IMR-90 (cell line): ENCODE measurements at regions not wholly inside any gene's neighbourhood (a gene's known extent, or its start where the extent isn't known, plus 50 kb on each side); places are given as distances from the start of the nearest gene placed in this dataset.

Experiments
- ATAC-seq: fragments of 200-7000 bp; cut with Tn5 transposase; 2 replicates; pipeline ENCODE4 v1.9.1; 2020; ENCODE audit warnings: low read depth, mild to moderate bottlenecking, moderate library complexity
- BruUV-seq: library from RNA; stranded (reverse); fragments of 400-500 nt; replicated peaks from 2 replicates; lab custom pipeline; 2021; lab: Mats Ljungman, UMichigan
- CTCF ChIA-PET: fragments of 300-600 bp; formaldehyde crosslinking; extraction: SDS; loops from one replicate; lab custom pipeline; 2021; ENCODE audit warnings: antibody characterized with exemption; lab: Yijun Ruan, JAX
- POLR2A ChIA-PET: fragments of 300-600 bp; sonication (Branson Sonifier 250); formaldehyde crosslinking; loops from one replicate; lab custom pipeline; 2022; ENCODE audit warnings: antibody characterized with exemption; ENCODE audit not compliant: unreplicated experiment; lab: Charles Lee
- DNase-seq: peaks from one replicate; pipeline ENCODE4 v3.0.0; 2013
- H2AFZ ChIP-seq: replicated peaks from 2 replicates; pipeline ENCODE3; 2013; ENCODE audit warnings: low read length, mild to moderate bottlenecking; ENCODE audit not compliant: poor library complexity
- H2AK5ac ChIP-seq: 2 replicates; pipeline ENCODE4 v1.6.1; 2013; ENCODE audit warnings: low read depth, low read length, inconsistent platforms
- H2AK9ac ChIP-seq: replicated peaks from 2 replicates; pipeline ENCODE3; 2013; ENCODE audit warnings: mild to moderate bottlenecking, low read depth, low read length, moderate library complexity; ENCODE audit not compliant: poor library complexity
- H2BK120ac ChIP-seq: 2 replicates; pipeline ENCODE4 v1.6.1; 2013; ENCODE audit warnings: low read depth, low read length, inconsistent platforms
- H2BK15ac ChIP-seq: 3 replicates; pipeline ENCODE4 v1.6.1; 2013; ENCODE audit warnings: low read depth, low read length, inconsistent platforms
- H2BK20ac ChIP-seq: 2 replicates; pipeline ENCODE4 v1.6.1; 2013; ENCODE audit warnings: low read depth, mild to moderate bottlenecking, inconsistent platforms, low read length, moderate library complexity
- H2BK5ac ChIP-seq: 2 replicates; pipeline ENCODE4 v1.6.1; 2013; ENCODE audit warnings: mild to moderate bottlenecking, low read depth, low read length, inconsistent platforms; ENCODE audit not compliant: poor library complexity, severe bottlenecking
- H3K14ac ChIP-seq: replicated peaks from 2 replicates; pipeline ENCODE4 v1.6.1; 2013; ENCODE audit warnings: low read depth, low read length, inconsistent platforms
- H3K18ac ChIP-seq: 2 replicates; pipeline ENCODE4 v1.6.1; 2013; ENCODE audit warnings: low read depth, low read length, control low read depth
- H3K23ac ChIP-seq: 2 replicates; pipeline ENCODE4 v1.6.1; 2013; ENCODE audit warnings: low read depth, low read length, inconsistent platforms
- H3K27ac ChIP-seq: 2 replicates; pipeline ENCODE4 v1.5.1; 2013; ENCODE audit warnings: mild to moderate bottlenecking, control low read depth, low read length; ENCODE audit not compliant: insufficient read depth
- H3K27me3 ChIP-seq: 2 replicates; pipeline ENCODE4 v1.6.1; 2013; ENCODE audit warnings: low read length; ENCODE audit not compliant: control insufficient read depth, insufficient read depth
- H3K36me3 ChIP-seq: 2 replicates; pipeline ENCODE4 v1.6.1; 2013; ENCODE audit warnings: low read length, mixed read lengths; ENCODE audit not compliant: control insufficient read depth, insufficient read depth
- H3K4ac ChIP-seq: 2 replicates; pipeline ENCODE4 v1.6.1; 2013; ENCODE audit warnings: low read depth, low read length, inconsistent platforms
- H3K4me1 ChIP-seq: 2 replicates; pipeline ENCODE4 v1.6.1; 2013; ENCODE audit warnings: low read length, mixed read lengths; ENCODE audit not compliant: control insufficient read depth, insufficient read depth
- H3K4me2 ChIP-seq: 2 replicates; pipeline ENCODE4 v1.6.1; 2013; ENCODE audit warnings: low read depth, mild to moderate bottlenecking, control low read depth, low read length, moderate library complexity
- H3K4me3 ChIP-seq: 2 replicates; pipeline ENCODE4 v1.5.1; 2013; ENCODE audit warnings: low read depth, mild to moderate bottlenecking, control low read depth, low read length, moderate library complexity; ENCODE audit not compliant: insufficient read depth
- H3K56ac ChIP-seq: 2 replicates; pipeline ENCODE4 v1.6.1; 2013; ENCODE audit warnings: low read length, inconsistent platforms; ENCODE audit not compliant: insufficient read depth; ENCODE audit errors: extremely low read depth
- H3K79me1 ChIP-seq, 2 experiments: 2 replicates each; pipeline ENCODE4 v1.6.1; 2013; ENCODE audit warnings: low read length in 2 of 2, inconsistent platforms in 1 of 2, low read depth in 1 of 2
- H3K9ac ChIP-seq: 2 replicates; pipeline ENCODE4 v1.6.1; 2013; ENCODE audit warnings: low read depth, low read length, control low read depth
- H3K9me1 ChIP-seq: 2 replicates; pipeline ENCODE4 v1.6.1; 2013; ENCODE audit warnings: low read length, inconsistent platforms; ENCODE audit not compliant: insufficient read depth
- H3K9me3 ChIP-seq: 2 replicates; pipeline ENCODE4 v1.6.1; 2013; ENCODE audit warnings: low read length; ENCODE audit not compliant: control insufficient read depth, insufficient read depth
- H4K20me1 ChIP-seq: 2 replicates; pipeline ENCODE4 v1.6.1; 2013; ENCODE audit warnings: low read length, inconsistent platforms; ENCODE audit not compliant: insufficient read depth
- H4K5ac ChIP-seq: 2 replicates; pipeline ENCODE4 v1.6.1; 2013; ENCODE audit warnings: mild to moderate bottlenecking, low read depth, low read length, control low read depth
- H4K8ac ChIP-seq, 2 experiments: 2 replicates each; pipeline ENCODE4 v1.6.1; 2013; ENCODE audit warnings: low read depth in 2 of 2, low read length in 2 of 2, control low read depth in 1 of 2, inconsistent platforms in 1 of 2
- H4K91ac ChIP-seq: 2 replicates; pipeline ENCODE4 v1.6.1; 2013; ENCODE audit warnings: low read depth, low read length, inconsistent platforms; ENCODE audit not compliant: insufficient read depth
- CTCF ChIP-seq: conservative IDR thresholded peaks from 2 replicates; pipeline ENCODE4 v1.5.1; 2012; ENCODE audit warnings: mild to moderate bottlenecking, low read depth, low read length, improper control_type of control experiment
- MAFK ChIP-seq: IDR thresholded peaks from 2 replicates; pipeline ENCODE4 v1.6.1; 2012; ENCODE audit warnings: low read depth, low read length, improper control_type of control experiment
- WGBS, 2 experiments: methylation state at CpG; one replicate each; pipeline versions ENCODE4 v1.1.5 to v1.1.7; 2013; ENCODE audit warnings: missing lambda C conversion rate in 2 of 2; ENCODE audit not compliant: insufficient read length in 1 of 2; ENCODE audit errors: extremely low coverage in 2 of 2; 5-methylcytosine and 5-hydroxymethylcytosine counted together
- dilution Hi-C: fragments of 300-500 bp; cut with HindIII; formaldehyde crosslinking; loops from one replicate; pipeline ENCODE4 v1.14.3; 2018; ENCODE audit warnings: low sequenced_read_pairs; ENCODE audit not compliant: unreplicated experiment
- in situ Hi-C: fragments of 300-500 bp; cut with MboI; formaldehyde crosslinking; loops from 3 replicates; pipeline ENCODE4 v1.14.3; 2019; ENCODE audit warnings: low sequenced_read_pairs, inconsistent platforms, mixed read lengths
- intact Hi-C: fragments of 100-400 bp; cut with micrococcal nuclease; formaldehyde crosslinking; loops from 2 replicates; pipeline ENCODE4 v1.10.0; 2022

GRCh38 chr5:4651806-4652565, 488.1 kb upstream of the ADAMTS16 start:
- H2BK15ac ChIP-seq, result no peak overlapping the region
- no peaks in the 10 kb centered on the region for H3K36me3 ChIP-seq
- no peak overlapping the region for H3K27ac ChIP-seq
- no CpG with 5 or more reads among the region's 6 CpGs for WGBS, 2 experiments
- H3K9ac ChIP-seq, result no peak overlapping the region
- H4K5ac ChIP-seq, result no peak overlapping the region
- no peak overlapping the region for H3K4me2 ChIP-seq
- no peak overlapping the region for H4K8ac ChIP-seq
- no peak overlapping the region for H2AK9ac ChIP-seq
- H2BK120ac ChIP-seq, result no peak overlapping the region
- no peak overlapping the region for H3K56ac ChIP-seq
- TF ChIP-seq MAFK (0 out of 2 replicates have a peak, but pooled peaks have one; percentile 9), CTCF (no peak)
- H3K4me1 ChIP-seq, result no peaks in the 10 kb centered on the region
- BruUV-seq, result no TSS peak
- H3K9me3 ChIP-seq, result peaks cover 12% of the 10 kb centered on the region
- H4K91ac ChIP-seq, result no peak overlapping the region
- no peak overlapping the region for H3K14ac ChIP-seq
- dilution Hi-C loops, result no loop called here
- DNase-seq (no peak), ATAC-seq (no peak)
- no peaks in the 10 kb centered on the region for H4K20me1 ChIP-seq
- H3K18ac ChIP-seq, result no peak overlapping the region
- H2BK5ac ChIP-seq, result no peak overlapping the region
- in situ Hi-C loops, result no loop called here
- no peak overlapping the region for H3K23ac ChIP-seq
- POLR2A ChIA-PET, result no interaction called here
- no peak overlapping the region for H3K4me3 ChIP-seq
- intact Hi-C loops, result no loop called here
- H3K4ac ChIP-seq, result no peak overlapping the region
- CTCF ChIA-PET, result no interaction called here
- H3K27me3 ChIP-seq, result no peaks in the 10 kb centered on the region
- no peak overlapping the region for H2BK20ac ChIP-seq
- no peak overlapping the region for H2AFZ ChIP-seq
- no peaks in the 10 kb centered on the region for H3K9me1 ChIP-seq
- no peaks in the 10 kb centered on the region for H3K79me1 ChIP-seq
- H2AK5ac ChIP-seq, result no peak overlapping the region
